Endothelial cell of umbilical vein (primary cell): ENCODE measurements at regions not wholly inside any gene's neighbourhood (a gene's known extent, or its start where the extent isn't known, plus 50 kb on each side); places are given as distances from the start of the nearest gene placed in this dataset.

Experiments used
- BruUV-seq: library from RNA; stranded (reverse); fragments of 400-500 nt; replicated peaks from 2 replicates; lab custom pipeline; 2021; lab: Mats Ljungman, UMichigan
- CTCF ChIA-PET: fragments of 300-600, 350-600 bp; sonication (Branson Sonifier 250); formaldehyde crosslinking; loops from one replicate; lab custom pipeline; 2021; ENCODE audit warnings: antibody characterized with exemption, inconsistent platforms; lab: Charles Lee
- POLR2A ChIA-PET: fragments of 300-600, 350-600 bp; sonication (Branson Sonifier 250); formaldehyde crosslinking; loops from one replicate; lab custom pipeline; 2021; ENCODE audit warnings: antibody characterized with exemption, inconsistent platforms; lab: Charles Lee
- DNase-seq: peaks from one replicate; pipeline ENCODE4 v3.0.0-alpha.2; 2011; ENCODE audit warnings: low read depth, low spot score
- FAIRE-seq: peaks from 2 replicates; lab custom pipeline; 2011; peaks lifted over from hg19 to GRCh38; lab: Jason Lieb, UNC
- H2AFZ ChIP-seq: 2 replicates; pipeline ENCODE4 v1.6.0; 2012; ENCODE audit warnings: low read depth, low read length, control low read depth, inconsistent platforms
- H3K27ac ChIP-seq: 2 replicates; pipeline ENCODE4 v1.5.1; 2011; ENCODE audit warnings: low read depth, mild to moderate bottlenecking, control low read depth, low read length, moderate library complexity; ENCODE audit not compliant: insufficient read depth
- H3K27me3 ChIP-seq, 2 experiments: 2 replicates each; pipeline versions ENCODE4 v1.6.0 to v1.6.1; 2011; ENCODE audit warnings: low read length in 2 of 2, mixed read lengths in 1 of 2; ENCODE audit not compliant: control insufficient read depth in 2 of 2, insufficient read depth in 2 of 2
- H3K36me3 ChIP-seq, 2 experiments: 2 replicates in 1 of 2; 3 replicates in 1 of 2; pipeline ENCODE4 v1.5.1; 2011; ENCODE audit warnings: low read length in 2 of 2, mild to moderate bottlenecking in 1 of 2, moderate library complexity in 1 of 2; ENCODE audit not compliant: control insufficient read depth in 2 of 2, insufficient read depth in 2 of 2; ENCODE audit errors: extremely low read depth in 1 of 2
- H3K4me1 ChIP-seq: 3 replicates; pipeline ENCODE4 v1.5.1; 2011; ENCODE audit warnings: mild to moderate bottlenecking, low read length; ENCODE audit not compliant: control insufficient read depth, insufficient read depth; ENCODE audit errors: extremely low read depth
- H3K4me2 ChIP-seq: 2 replicates; pipeline ENCODE4 v1.6.1; 2011; ENCODE audit warnings: low read length, control low read depth, mixed read lengths; ENCODE audit not compliant: insufficient read depth
- H3K4me3 ChIP-seq, 3 experiments: fragments of 200-600 bp in 1 of 3; sonication (generic), shearing (Covaris generic) in 1 of 3; replicated peaks in 1 of 3; 2 replicates each; pipeline ENCODE4 v1.5.1; 2011 to 2016; ENCODE audit warnings: control low read depth in 3 of 3, low read length in 3 of 3, mild to moderate bottlenecking in 2 of 3, inconsistent platforms in 1 of 3, low read depth in 1 of 3, moderate library complexity in 1 of 3; ENCODE audit not compliant: insufficient read depth in 1 of 3
- H3K79me2 ChIP-seq: 2 replicates; pipeline ENCODE4 v1.6.0; 2012; ENCODE audit warnings: low read length, inconsistent platforms; ENCODE audit not compliant: control insufficient read depth, insufficient read depth
- H3K9ac ChIP-seq: replicated peaks from 2 replicates; pipeline ENCODE3; 2011; ENCODE audit warnings: low read length, control low read depth; ENCODE audit not compliant: insufficient read depth; ENCODE audit errors: extremely low read depth
- H3K9me1 ChIP-seq: replicated peaks from 3 replicates; pipeline ENCODE4 v1.6.0; 2011; ENCODE audit warnings: mild to moderate bottlenecking, low read length; ENCODE audit not compliant: control insufficient read depth, insufficient read depth; ENCODE audit errors: extremely low read depth
- H3K9me3 ChIP-seq: replicated peaks from 2 replicates; pipeline ENCODE4 v1.5.1; 2012; ENCODE audit warnings: low read length, inconsistent platforms; ENCODE audit not compliant: control insufficient read depth, insufficient read depth
- H4K20me1 ChIP-seq: replicated peaks from 2 replicates; pipeline ENCODE3; 2011; ENCODE audit warnings: mild to moderate bottlenecking, low read length; ENCODE audit not compliant: control insufficient read depth, insufficient read depth; ENCODE audit errors: extremely low read depth
- EZH2 ChIP-seq: IDR thresholded peaks from 2 replicates; pipeline ENCODE4 v1.6.1; 2012; ENCODE audit warnings: borderline replicate concordance, low read depth, mild to moderate bottlenecking, moderate library complexity, low read length, inconsistent platforms; ENCODE audit not compliant: severe bottlenecking
- FOS ChIP-seq: IDR thresholded peaks from 2 replicates; pipeline ENCODE4 v1.6.1; 2011; ENCODE audit warnings: mild to moderate bottlenecking, low read length, moderate library complexity, borderline replicate concordance; ENCODE audit not compliant: insufficient read depth
- GATA2 ChIP-seq: IDR thresholded peaks from 2 replicates; pipeline ENCODE4 v1.7.0; 2011; ENCODE audit warnings: low read depth, mild to moderate bottlenecking, moderate library complexity, mixed read lengths, low read length; ENCODE audit not compliant: insufficient read length, insufficient read depth
- JUN ChIP-seq: IDR thresholded peaks from 2 replicates; pipeline ENCODE4 v1.6.1; 2011; ENCODE audit warnings: borderline replicate concordance, low read depth; ENCODE audit not compliant: insufficient read length, insufficient read depth
- MYC ChIP-seq: IDR thresholded peaks from one replicate; pipeline ENCODE4 v1.6.1; 2011; ENCODE audit warnings: mild to moderate bottlenecking, low read depth, low read length
- POLR2A ChIP-seq: IDR thresholded peaks from 2 replicates; pipeline ENCODE4 v1.6.1; 2012; ENCODE audit warnings: low read depth, mild to moderate bottlenecking, control low read depth, low read length
- POLR2AphosphoS5 ChIP-seq: IDR thresholded peaks from 2 replicates; pipeline ENCODE4 v1.6.1; 2012; ENCODE audit warnings: low read depth, mild to moderate bottlenecking, control low read depth, low read length, moderate library complexity; ENCODE audit not compliant: insufficient read depth
- dilution Hi-C: fragments of 300-500 bp; cut with MboI; formaldehyde crosslinking; loops from one replicate; pipeline ENCODE4 v1.15.0; 2019; ENCODE audit warnings: low sequenced_read_pairs; ENCODE audit not compliant: extremely low pct_ligation_motif_present
- intact Hi-C: fragments of 100-400 bp; cut with micrococcal nuclease; formaldehyde crosslinking; loops from one replicate; pipeline ENCODE4 v1.10.0; 2022
- TF ChIP-seq, protein P1 (sequence below): IDR thresholded peaks from 2 replicates; pipeline ENCODE4 v1.6.1; 2011; ENCODE audit not compliant: insufficient read depth, insufficient read length
- TF ChIP-seq, protein P2 (sequence below), 2 donors: IDR thresholded peaks; 1 replicate in 1 of 2; 2 replicates in 1 of 2; pipeline ENCODE4 v1.5.1; 2011; ENCODE audit warnings: low read length in 2 of 2, mild to moderate bottlenecking in 2 of 2, moderate library complexity in 2 of 2, control low read depth in 1 of 2, inconsistent platforms in 1 of 2, low read depth in 1 of 2; ENCODE audit not compliant: insufficient read depth in 1 of 2; ENCODE audit errors: extremely low read depth in 1 of 2

DNA sequence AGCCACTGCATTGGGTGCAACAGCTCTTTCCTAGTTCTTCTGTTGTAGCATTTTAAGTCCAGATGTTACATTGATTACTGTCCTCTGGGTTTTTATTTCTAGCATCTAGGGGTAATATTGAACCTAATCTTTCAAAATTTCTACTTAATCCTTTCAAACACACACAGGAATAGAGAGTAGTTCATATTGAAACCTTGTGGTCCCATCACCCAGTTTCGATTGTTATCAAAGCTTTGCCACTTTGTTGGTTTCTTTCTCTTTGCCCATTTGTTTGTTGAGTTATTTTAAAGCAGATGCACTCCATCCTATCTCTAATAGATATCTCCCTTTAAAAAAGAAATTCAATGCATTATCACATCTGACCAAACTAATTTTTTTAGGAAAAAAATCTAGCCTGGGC lies 422.9 kb upstream of the AMELY start:
- BruUV-seq: no TSS peak
- DNase-seq (no peak), FAIRE-seq (no peak)
- Histone ChIP-seq H3K4me3 (no peak overlapping the region), H3K27ac (no peak overlapping the region), H3K27me3 (no peaks in the 10 kb centered on the region), H3K9me1 (no peaks in the 10 kb centered on the region), H2AFZ (no peak overlapping the region), H3K36me3 (no peaks in the 10 kb centered on the region), H3K9me3 (no peaks in the 10 kb centered on the region), H4K20me1 (no peaks in the 10 kb centered on the region), H3K9ac (no peak overlapping the region), H3K4me2 (no peak overlapping the region), H3K4me1 (peaks cover 11% of the 10 kb centered on the region), H3K79me2 (peaks cover 2% of the 10 kb centered on the region)
- dilution Hi-C loops (no loop called here), intact Hi-C loops (no loop called here)
- TF ChIP-seq GATA2: no peak
- TF ChIP-seq, protein P1, sequence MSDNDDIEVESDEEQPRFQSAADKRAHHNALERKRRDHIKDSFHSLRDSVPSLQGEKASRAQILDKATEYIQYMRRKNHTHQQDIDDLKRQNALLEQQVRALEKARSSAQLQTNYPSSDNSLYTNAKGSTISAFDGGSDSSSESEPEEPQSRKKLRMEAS: no peak
- TF ChIP-seq FOS: no peak
- TF ChIP-seq, protein P2, sequence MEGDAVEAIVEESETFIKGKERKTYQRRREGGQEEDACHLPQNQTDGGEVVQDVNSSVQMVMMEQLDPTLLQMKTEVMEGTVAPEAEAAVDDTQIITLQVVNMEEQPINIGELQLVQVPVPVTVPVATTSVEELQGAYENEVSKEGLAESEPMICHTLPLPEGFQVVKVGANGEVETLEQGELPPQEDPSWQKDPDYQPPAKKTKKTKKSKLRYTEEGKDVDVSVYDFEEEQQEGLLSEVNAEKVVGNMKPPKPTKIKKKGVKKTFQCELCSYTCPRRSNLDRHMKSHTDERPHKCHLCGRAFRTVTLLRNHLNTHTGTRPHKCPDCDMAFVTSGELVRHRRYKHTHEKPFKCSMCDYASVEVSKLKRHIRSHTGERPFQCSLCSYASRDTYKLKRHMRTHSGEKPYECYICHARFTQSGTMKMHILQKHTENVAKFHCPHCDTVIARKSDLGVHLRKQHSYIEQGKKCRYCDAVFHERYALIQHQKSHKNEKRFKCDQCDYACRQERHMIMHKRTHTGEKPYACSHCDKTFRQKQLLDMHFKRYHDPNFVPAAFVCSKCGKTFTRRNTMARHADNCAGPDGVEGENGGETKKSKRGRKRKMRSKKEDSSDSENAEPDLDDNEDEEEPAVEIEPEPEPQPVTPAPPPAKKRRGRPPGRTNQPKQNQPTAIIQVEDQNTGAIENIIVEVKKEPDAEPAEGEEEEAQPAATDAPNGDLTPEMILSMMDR (IDR thresholded peaks at IDR 0.05; ENCODE audit: extremely low read depth in 1 of 2, insufficient read depth in 1 of 2, low read depth in 1 of 2, low read length in 2 of 2): no peak
- no peak for TF ChIP-seq MYC
- TF ChIP-seq POLR2A: no peak
- no peak for TF ChIP-seq EZH2
- TF ChIP-seq JUN: no peak
- TF ChIP-seq POLR2AphosphoS5: no peak
- POLR2A ChIA-PET: no interaction called here
- CTCF ChIA-PET: no interaction called here
